Activated CD8-positive, alpha-beta memory T cell treated with anti-CD3 and anti-CD28 coated beads, Interleukin-2, amount 50 U/mL, for 24 hours (primary cell): ENCODE measurements at regions not wholly inside any gene's neighbourhood (a gene's known extent, or its start where the extent isn't known, plus 50 kb on each side); places are given as distances from the start of the nearest gene placed in this dataset.

Experiments used
- DNase-seq: peaks from one replicate; pipeline ENCODE4 v3.0.0-alpha.2; 2020; ENCODE audit errors: extremely low read depth

DNA sequence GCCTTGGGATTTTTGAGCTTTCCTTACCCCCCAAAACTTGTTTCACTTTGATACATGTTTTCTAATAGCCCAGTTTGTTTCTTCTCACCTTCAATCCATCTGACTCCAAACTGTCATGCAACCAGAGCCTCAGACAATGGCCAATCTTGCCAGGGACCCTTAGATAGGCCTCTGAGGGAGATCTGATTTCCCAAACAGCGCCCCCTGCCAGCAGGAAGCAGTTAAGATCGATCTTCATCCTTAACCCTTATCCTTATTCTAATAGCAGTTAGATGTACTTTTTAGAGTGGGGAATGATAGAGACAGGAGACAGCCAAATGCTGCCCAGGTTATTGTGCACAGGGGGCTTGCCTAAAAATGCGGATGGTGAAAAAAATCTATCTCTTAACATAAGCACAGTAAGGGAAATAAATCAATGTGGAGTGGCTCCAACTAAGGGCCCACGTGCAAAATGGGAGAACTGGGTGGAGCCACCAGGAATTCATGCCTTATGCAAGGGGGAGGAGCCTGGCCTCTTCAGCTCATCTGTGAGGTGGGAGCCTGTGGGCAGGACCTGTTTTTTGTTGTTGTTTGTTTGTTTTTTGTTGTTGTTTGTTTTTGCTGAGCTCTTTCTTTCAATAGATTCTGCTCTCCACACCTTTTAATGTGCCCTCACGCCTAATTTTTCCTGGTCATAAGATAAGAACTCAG, 833.6 kb upstream of the AGA start:
- DNase-seq: no peak

GRCh38 chr4:178280362-178280761, 838.1 kb upstream of the AGA start:
- no peak for DNase-seq

- DNase-seq: no peak
These were observed 846.2 kb upstream of the AGA start for GRCh38 chr4:178288462-178288861.

GRCh38 chr4:178293601-178294000, 851.4 kb upstream of the AGA start:
- DNase-seq: no peak

GRCh38 chr4:178296669-178297068, 854.4 kb upstream of the AGA start:
- no peak for DNase-seq

DNA sequence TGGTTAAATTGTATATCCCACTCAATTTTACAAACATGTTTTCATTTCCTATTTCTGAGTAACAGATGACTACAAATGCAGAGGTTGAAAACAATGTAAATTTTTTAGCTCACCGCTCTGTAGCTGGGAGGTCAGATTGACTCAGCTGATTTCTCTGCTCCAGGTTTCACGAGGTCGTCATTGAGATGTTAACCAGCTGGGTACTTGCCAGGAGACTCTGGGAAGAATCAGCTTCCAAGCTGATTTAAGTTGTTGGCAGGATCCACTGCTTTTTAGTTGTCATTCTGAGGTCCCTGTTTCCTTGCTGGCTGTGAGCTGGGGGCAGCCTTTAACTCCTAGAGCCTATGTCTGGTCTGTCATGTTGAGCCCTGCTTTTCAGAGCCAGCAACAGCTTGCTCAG, 864.3 kb upstream of the AGA start:
- DNase-seq: no peak

GRCh38 chr4:178309890-178310289, 867.7 kb upstream of the AGA start:
- DNase-seq: no peak

DNA sequence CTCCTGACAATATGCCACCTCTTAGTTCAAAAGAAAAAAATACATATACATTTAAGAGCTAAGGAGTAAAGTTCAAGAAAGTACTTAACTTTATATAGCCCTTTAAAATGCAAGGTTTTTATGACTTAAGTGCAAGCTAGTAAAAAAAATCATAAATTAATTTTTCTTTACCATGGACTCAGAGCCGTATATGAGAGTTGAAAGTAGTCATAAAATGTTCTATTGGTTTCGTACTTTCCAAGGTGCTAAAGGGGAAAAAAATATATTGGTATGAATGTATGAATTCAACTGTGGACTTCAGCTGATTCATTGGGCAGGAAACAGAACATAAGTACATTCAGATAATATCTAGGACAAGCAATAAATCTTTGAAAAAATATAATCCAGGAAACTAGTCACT, 869.8 kb upstream of the AGA start:
- no peak for DNase-seq

DNA sequence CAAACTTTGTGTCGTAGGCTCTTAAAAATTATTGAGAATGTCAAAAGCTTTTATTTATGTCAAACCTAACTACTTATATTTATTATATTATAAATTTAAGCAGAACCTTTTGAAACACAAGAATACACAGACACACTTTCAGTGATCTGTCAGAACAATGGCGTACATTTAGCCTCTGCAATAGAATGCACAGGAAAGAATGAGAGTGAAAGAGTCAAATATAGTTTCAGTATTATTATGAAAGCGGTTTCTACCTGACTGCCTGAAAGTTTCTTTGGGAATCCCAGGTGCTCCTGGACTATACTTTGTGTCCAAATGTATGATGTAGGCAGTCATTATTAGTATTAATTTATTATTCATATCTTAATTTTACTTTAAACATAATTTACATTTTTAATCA, 872.0 kb upstream of the AGA start:
- no peak for DNase-seq

DNA sequence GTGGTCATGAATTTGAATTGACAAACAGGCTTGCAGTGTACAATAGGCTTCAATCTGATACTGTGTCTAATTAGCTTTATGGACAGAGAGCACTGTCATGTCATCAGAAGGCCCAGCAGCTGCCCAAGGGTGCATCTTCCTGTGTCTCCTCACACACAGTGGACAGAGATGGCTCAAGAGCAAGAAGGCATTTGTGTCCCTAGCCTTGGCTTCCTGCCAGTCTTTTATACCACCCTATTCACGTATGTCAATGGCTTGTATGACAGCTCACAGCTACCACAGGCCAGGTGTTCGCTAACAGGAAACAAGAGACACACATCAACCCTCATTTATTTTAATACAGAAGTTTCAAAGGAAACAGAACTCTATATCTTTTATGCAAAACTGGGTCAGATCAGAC, 874.0 kb upstream of the AGA start:
- DNase-seq: no peak

- DNase-seq: no peak
These were observed 877.8 kb upstream of the AGA start for GRCh38 chr4:178320003-178320402.

- DNase-seq: no peak
These were observed 880.4 kb upstream of the AGA start for GRCh38 chr4:178322524-178323183.

GRCh38 chr4:178329226-178329872, 887.1 kb upstream of the AGA start:
- no peak for DNase-seq

GRCh38 chr4:178333355-178333754, 891.1 kb upstream of the AGA start:
- DNase-seq: no peak

GRCh38 chr4:178339769-178340168, 897.5 kb upstream of the AGA start:
- no peak for DNase-seq

- DNase-seq: no peak
These were observed 898.2 kb upstream of the AGA start for GRCh38 chr4:178340468-178340867.

GRCh38 chr4:178344096-178344495, 901.9 kb upstream of the AGA start:
- no peak for DNase-seq

GRCh38 chr4:178347111-178347510, 904.9 kb upstream of the AGA start:
- no peak for DNase-seq

DNA sequence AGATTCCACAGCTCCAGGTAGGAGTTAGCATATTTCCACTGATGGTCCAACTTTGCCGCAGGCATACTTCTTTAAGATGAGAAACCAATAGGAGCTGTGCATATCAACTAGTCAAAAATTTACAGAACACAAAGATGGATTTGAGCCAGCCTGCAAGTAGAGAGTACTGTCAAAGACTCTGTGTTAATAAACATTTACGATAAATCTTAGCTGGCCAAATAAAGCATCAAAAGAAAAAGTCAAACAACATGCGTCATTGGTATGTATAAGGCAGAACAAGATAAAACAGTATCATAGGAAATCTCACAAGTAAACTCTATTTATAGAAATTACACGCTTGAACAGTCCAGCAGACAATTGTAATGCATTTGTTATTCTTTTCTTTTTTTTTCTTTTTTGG, 907.4 kb upstream of the AGA start:
- no peak for DNase-seq

- no peak for DNase-seq
These were observed 908.9 kb upstream of the AGA start for GRCh38 chr4:178351185-178351584.

DNA sequence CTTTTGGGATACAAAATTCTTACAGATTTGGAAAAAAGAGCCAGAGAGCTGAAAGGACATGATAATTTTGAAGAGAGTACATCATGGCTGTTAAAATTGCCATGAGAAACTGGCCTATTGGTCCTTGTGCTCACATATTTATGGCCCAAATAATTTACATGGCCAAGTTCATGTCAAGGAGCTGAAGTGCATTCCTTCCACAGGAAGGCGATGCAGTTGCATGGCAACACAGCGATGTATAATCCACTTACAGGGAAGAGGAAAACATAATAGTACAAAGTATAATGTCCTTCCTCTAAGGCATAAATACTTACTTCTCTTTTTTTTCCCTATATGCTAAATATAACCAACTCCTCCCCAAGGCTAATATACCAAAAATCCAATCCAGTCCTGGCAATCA, 914.5 kb upstream of the AGA start:
- no peak for DNase-seq

GRCh38 chr4:178385481-178385880, 943.2 kb upstream of the AGA start:
- no peak for DNase-seq

- no peak for DNase-seq
These were observed 945.5 kb upstream of the AGA start for GRCh38 chr4:178387756-178388155.
